Small intestine (tissue), 7 donors: ENCODE measurements at regions not wholly inside any gene's neighbourhood (a gene's known extent, or its start where the extent isn't known, plus 50 kb on each side); places are given as distances from the start of the nearest gene placed in this dataset.
A peak's percentile ranks its signal among the peaks of the same experiment; 100 is the strongest.
"Not testable (repeated sequence)": the region's sequence is repeated elsewhere in the genome, so short reads cannot be mapped to it uniquely, and the experiment has no call there.

ENCODE experiments used
- DNase-seq, 2 donors: peaks; one replicate each; pipeline versions ENCODE4 v3.0.0 to v3.0.0-alpha.2; 2013
- FAIRE-seq: peaks from 2 replicates; lab custom pipeline; 2012; peaks lifted over from hg19 to GRCh38; lab: Jason Lieb, UNC
- H3K27ac ChIP-seq, 3 donors: one replicate each; pipeline ENCODE4 v1.5.1; 2013; ENCODE audit warnings: low read length in 2 of 3, mild to moderate bottlenecking in 2 of 3, control low read depth in 1 of 3, inconsistent platforms in 1 of 3, low read depth in 1 of 3, moderate library complexity in 1 of 3
- H3K27me3 ChIP-seq, 3 donors: one replicate each; pipeline ENCODE4 v1.6.1; 2013; ENCODE audit warnings: low read length in 3 of 3, inconsistent platforms in 1 of 3; ENCODE audit not compliant: control insufficient read depth in 3 of 3, insufficient read depth in 3 of 3
- H3K36me3 ChIP-seq, 3 donors: one replicate each; pipeline ENCODE4 v1.6.1; 2013; ENCODE audit warnings: low read length in 3 of 3, inconsistent platforms in 1 of 3, low read depth in 1 of 3, mild to moderate bottlenecking in 1 of 3, moderate library complexity in 1 of 3; ENCODE audit not compliant: control insufficient read depth in 3 of 3, insufficient read depth in 2 of 3
- H3K4me1 ChIP-seq, 3 donors: one replicate each; pipeline ENCODE4 v1.6.1; 2013; ENCODE audit warnings: low read length in 2 of 3, inconsistent platforms in 1 of 3, low read depth in 1 of 3, mild to moderate bottlenecking in 1 of 3, moderate library complexity in 1 of 3; ENCODE audit not compliant: control insufficient read depth in 3 of 3, insufficient read depth in 2 of 3
- H3K4me3 ChIP-seq, 3 donors: one replicate each; pipeline ENCODE4 v1.5.1; 2013; ENCODE audit warnings: low read length in 3 of 3, control low read depth in 1 of 3, inconsistent platforms in 1 of 3, low read depth in 1 of 3, mild to moderate bottlenecking in 1 of 3, moderate library complexity in 1 of 3
- H3K9me3 ChIP-seq, 2 donors: one replicate each; pipeline ENCODE4 v1.6.1; 2013; ENCODE audit warnings: low read depth in 1 of 2, low read length in 1 of 2; ENCODE audit not compliant: control insufficient read depth in 2 of 2, insufficient read depth in 1 of 2
- WGBS, 3 donors: extraction: QIAGEN DNeasy Blood & Tissue Kit; methylation state at CpG; one replicate each; pipeline ENCODE4 v1.1.7; 2013; 5-methylcytosine and 5-hydroxymethylcytosine counted together
- donor health status: healthy with polysubstance abuse.
- donor health status: control.
- donor health status: control.
- donor health status: Bipolar disorder and iron deficiency.
- donor health status: healthy.

GRCh38 chr12:84470361-84470760 lies 442.2 kb downstream of the SLC6A15 start:
- H3K4me1 ChIP-seq = no peaks in the 10 kb centered on the region
- H3K36me3 ChIP-seq = no peaks in the 10 kb centered on the region
- H3K27ac ChIP-seq = no peak overlapping the region
- H3K4me3 ChIP-seq = no peak overlapping the region
- no peak for FAIRE-seq
- no peaks in the 10 kb centered on the region for H3K9me3 ChIP-seq
- no peaks in the 10 kb centered on the region for H3K27me3 ChIP-seq
- DNase-seq = no peak

GRCh38 chr12:84464616-84465015 lies 448.0 kb downstream of the SLC6A15 start:
- 59 to 68% (median 63%) methylated on average over 5 of the region's 5 CpGs for WGBS, 3 donors
- H3K27me3 ChIP-seq = no peaks in the 10 kb centered on the region
- no peak overlapping the region for H3K4me3 ChIP-seq
- H3K9me3 ChIP-seq = no peaks in the 10 kb centered on the region
- H3K27ac ChIP-seq = no peak overlapping the region
- FAIRE-seq (no peak), DNase-seq (no peak)
- H3K4me1 ChIP-seq = no peaks in the 10 kb centered on the region
- H3K36me3 ChIP-seq = no peaks in the 10 kb centered on the region

DNA sequence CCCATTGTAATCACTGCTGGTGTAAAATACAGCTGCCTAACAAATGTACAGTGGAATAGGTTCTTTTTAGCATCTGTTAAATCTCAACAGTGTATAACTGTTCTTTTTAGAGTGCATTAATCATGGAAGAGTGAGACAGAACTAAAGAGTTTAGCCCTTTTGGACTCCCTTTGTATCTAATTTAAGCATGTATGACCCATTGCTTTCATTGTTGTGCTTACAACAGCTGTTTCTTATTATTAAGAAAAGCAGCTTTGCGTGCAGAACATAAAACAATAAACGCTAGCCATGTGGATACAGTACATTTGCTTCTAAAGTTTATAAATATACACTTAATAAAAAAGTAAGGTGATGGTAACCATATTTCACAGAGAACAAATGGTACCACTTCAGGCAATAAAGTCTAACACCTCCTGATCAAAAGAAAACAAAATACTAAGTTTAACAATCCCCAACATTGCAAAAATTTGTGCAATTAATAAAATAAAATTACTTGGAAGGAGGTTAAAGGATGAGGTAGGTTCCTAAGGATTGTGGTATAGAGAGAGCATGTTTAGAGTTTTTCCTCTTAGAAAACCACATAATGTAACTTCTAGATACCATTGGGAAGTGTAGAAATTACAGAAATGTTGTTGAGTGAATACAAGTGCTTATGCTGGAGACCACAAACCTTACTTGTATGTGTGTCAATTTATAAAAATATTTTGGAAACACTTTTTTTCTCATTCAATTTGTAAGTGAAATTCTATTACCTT lies 448.7 kb downstream of the SLC6A15 start:
- no peak overlapping the region for H3K4me3 ChIP-seq
- no peak overlapping the region for H3K27ac ChIP-seq
- H3K4me1 ChIP-seq = no peaks in the 10 kb centered on the region
- H3K36me3 ChIP-seq = no peaks in the 10 kb centered on the region
- no peaks in the 10 kb centered on the region for H3K9me3 ChIP-seq
- peak in 1 of 2 donors; percentile 2 for DNase-seq
- 51 to 59% (median 59%) methylated on average over 2 of the region's 2 CpGs for WGBS, 3 donors
- no peaks in the 10 kb centered on the region for H3K27me3 ChIP-seq
- no peak for FAIRE-seq

GRCh38 chr12:84455598-84455997 lies 457.0 kb downstream of the SLC6A15 start:
- no peak for DNase-seq
- Histone ChIP-seq H3K4me3 (no peak overlapping the region), H3K36me3 (no peaks in the 10 kb centered on the region), H3K27ac (no peak overlapping the region), H3K27me3 (no peaks in the 10 kb centered on the region), H3K9me3 (no peaks in the 10 kb centered on the region), H3K4me1 (no peaks in the 10 kb centered on the region)
- no peak for FAIRE-seq
- 68 to 83% (median 82%) methylated on average over 2 of the region's 2 CpGs for WGBS, 3 donors

- FAIRE-seq, H3K4me1 ChIP-seq, DNase-seq, H3K36me3 ChIP-seq, H3K27me3 ChIP-seq, H3K27ac ChIP-seq, H3K4me3 ChIP-seq, H3K9me3 ChIP-seq: not testable (repeated sequence)
- 74 to 83% (median 83%) methylated on average over 3 of the region's 3 CpGs for WGBS, 3 donors
Measured at GRCh38 chr12:84446478-84446877, 466.1 kb downstream of the SLC6A15 start.

- no peak overlapping the region for H3K4me3 ChIP-seq
- no peaks in the 10 kb centered on the region for H3K9me3 ChIP-seq
- peak overlapping the region in 1 of 3 donors; percentile 57 for H3K27ac ChIP-seq
- 32 to 90% (median 58%) methylated on average over 1 of the region's 1 CpG for WGBS, 3 donors
- DNase-seq = no peak
- H3K27me3 ChIP-seq = no peaks in the 10 kb centered on the region
- H3K4me1 ChIP-seq = no peaks in the 10 kb centered on the region
- H3K36me3 ChIP-seq = no peaks in the 10 kb centered on the region
- no peak for FAIRE-seq
Measured at GRCh38 chr12:84436134-84436533, 476.5 kb downstream of the SLC6A15 start.

DNA sequence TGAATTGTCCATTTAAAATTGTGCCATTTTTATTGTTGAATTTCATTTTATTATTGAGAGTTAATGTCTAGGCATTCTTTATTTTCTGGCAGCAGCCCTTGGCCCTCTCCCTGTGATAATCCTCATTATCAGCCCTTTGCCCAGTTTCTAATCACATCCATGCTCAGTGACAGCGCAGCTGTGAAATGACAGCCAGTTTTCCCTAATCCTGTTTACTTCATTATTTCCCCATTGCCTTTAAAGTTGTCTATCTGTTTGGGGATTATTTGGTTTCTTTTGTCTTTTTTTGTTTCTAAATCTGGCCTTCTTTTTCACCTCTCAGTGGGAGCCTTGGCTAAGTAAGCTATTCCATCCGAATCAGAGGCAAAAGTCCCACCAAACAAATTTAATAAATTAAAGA lies 476.9 kb downstream of the SLC6A15 start:
- Histone ChIP-seq H3K4me3 (no peak overlapping the region), H3K36me3 (no peaks in the 10 kb centered on the region), H3K27ac (no peak overlapping the region), H3K27me3 (no peaks in the 10 kb centered on the region), H3K9me3 (no peaks in the 10 kb centered on the region), H3K4me1 (no peaks in the 10 kb centered on the region)
- 46 to 61% (median 60%) methylated on average over 2 of the region's 2 CpGs for WGBS, 3 donors
- FAIRE-seq (no peak), DNase-seq (no peak)

DNA sequence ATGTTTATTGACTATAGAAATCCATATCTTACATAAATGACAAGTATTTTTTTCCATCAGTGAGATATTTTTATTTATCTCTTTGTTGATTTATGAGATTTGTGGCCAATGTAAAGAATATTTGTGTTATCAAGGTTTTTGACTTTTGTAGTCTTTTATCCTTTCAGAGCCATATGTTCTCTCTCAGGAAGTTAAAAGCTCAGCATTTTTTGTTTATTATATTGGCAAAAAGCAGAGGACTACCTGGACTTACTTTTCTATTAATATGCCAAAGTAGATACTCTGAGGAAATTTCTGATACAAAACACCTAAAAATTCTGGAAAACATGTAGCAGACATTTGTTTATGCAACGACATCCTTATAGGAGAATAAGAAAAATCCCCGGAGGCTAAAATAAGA lies 490.3 kb downstream of the SLC6A15 start:
- no peak for FAIRE-seq
- DNase-seq = no peak
- Histone ChIP-seq H3K27me3 (no peaks in the 10 kb centered on the region), H3K27ac (no peak overlapping the region), H3K4me3 (no peak overlapping the region), H3K36me3 (no peaks in the 10 kb centered on the region), H3K4me1 (no peaks in the 10 kb centered on the region), H3K9me3 (no peaks in the 10 kb centered on the region)
- WGBS, 3 donors = 76 to 82% (median 78%) methylated on average over 2 of the region's 2 CpGs

- FAIRE-seq (no peak), DNase-seq (no peak)
- Histone ChIP-seq H3K4me3 (no peak overlapping the region), H3K9me3 (no peaks in the 10 kb centered on the region), H3K36me3 (no peaks in the 10 kb centered on the region), H3K27me3 (no peaks in the 10 kb centered on the region), H3K4me1 (no peaks in the 10 kb centered on the region), H3K27ac (no peak overlapping the region)
Measured at GRCh38 chr12:84421103-84421502, 491.5 kb downstream of the SLC6A15 start.
